Psoas muscle (tissue), 7 donors: ENCODE measurements at regions not wholly inside any gene's neighbourhood (a gene's known extent, or its start where the extent isn't known, plus 50 kb on each side); places are given as distances from the start of the nearest gene placed in this dataset.
A peak's percentile ranks its signal among the peaks of the same experiment; 100 is the strongest.

ENCODE experiments used
- ATAC-seq, 4 donors: fragments of 200-7000 bp; cut with Tn5 transposase; one replicate each; pipeline ENCODE4 v1.9.1; 2020; ENCODE audit warnings: moderate library complexity in 3 of 4, mild to moderate bottlenecking in 2 of 4
- DNase-seq, 2 donors: peaks; one replicate each; pipeline ENCODE4 v3.0.0-alpha.2; 2020
- H3K27ac ChIP-seq: fragments of 200-600 bp; one replicate; pipeline ENCODE4 v1.8.0; 2022
- H3K27me3 ChIP-seq, 3 donors: fragments of 200-600 bp in 1 of 3; one replicate each; pipeline versions ENCODE4 v1.6.1 to v1.8.0; 2013 to 2022; ENCODE audit warnings: low read length in 2 of 3, mild to moderate bottlenecking in 2 of 3, moderate library complexity in 1 of 3; ENCODE audit not compliant: insufficient read depth in 3 of 3
- H3K36me3 ChIP-seq, 2 donors: fragments of 200-600 bp in 1 of 2; one replicate each; pipeline versions ENCODE4 v1.6.1 to v1.8.0; 2013 to 2022; ENCODE audit warnings: low read depth in 1 of 2, mild to moderate bottlenecking in 1 of 2, moderate library complexity in 1 of 2; ENCODE audit not compliant: insufficient read depth in 1 of 2
- H3K4me1 ChIP-seq: fragments of 200-600 bp; one replicate; pipeline ENCODE4 v1.8.0; 2022
- H3K4me3 ChIP-seq: fragments of 200-600 bp; one replicate; pipeline ENCODE4 v1.8.0; 2022; ENCODE audit warnings: mild to moderate bottlenecking
- H3K9me3 ChIP-seq: fragments of 200-600 bp; one replicate; pipeline ENCODE4 v1.8.0; 2022
- CTCF ChIP-seq: fragments of 200-600 bp; IDR thresholded peaks from one replicate; pipeline ENCODE4 v1.8.0; 2022; ENCODE audit warnings: antibody characterized with exemption
- WGBS, 3 donors: extraction: QIAGEN DNeasy Blood & Tissue Kit; methylation state at CpG; one replicate each; pipeline versions ENCODE4 v1.1.6 to v1.1.7; 2013; 5-methylcytosine and 5-hydroxymethylcytosine counted together
- intact Hi-C, 2 donors: fragments of 100-400 bp; cut with DNase I; formaldehyde crosslinking; loops; one replicate each; pipeline versions ENCODE4 v1.11.0 to v1.14.2; 2022
- donor health status: healthy with polysubstance abuse.
- donor health status: DM: no; HTN: no; CAD: no; lungs with moderate emphysema.
- donor health status: Bipolar disorder and iron deficiency.
- donor health status: healthy.
- donor health status: DM: yes; HTN: yes; CAD: no.
- donor health status: DM: no; HTN: no; CAD: no.
- donor health status: DM: yes; HTN: yes; CAD: no.

GRCh38 chr14:81662570-81663197, 129.0 kb upstream of the SEL1L start:
- intact Hi-C loops, result no loop called here
- Histone ChIP-seq H3K27ac (no peak overlapping the region), H3K9me3 (no peaks in the 10 kb centered on the region), H3K4me3 (no peak overlapping the region), H3K4me1 (no peaks in the 10 kb centered on the region), H3K27me3 (no peaks in the 10 kb centered on the region), H3K36me3 (no peaks in the 10 kb centered on the region)
- DNase-seq (no peak), ATAC-seq (no peak)
- 52 to 62% (median 56%) methylated on average over 2 of the region's 2 CpGs for WGBS, 3 donors
- no peak for TF ChIP-seq CTCF

- WGBS, 3 donors, result 90 to 93% (median 91%) methylated on average over 25 to 32 of the region's 32 CpGs
- Histone ChIP-seq H3K27ac (no peak overlapping the region), H3K36me3 (no peaks in the 10 kb centered on the region), H3K27me3 (no peaks in the 10 kb centered on the region), H3K4me3 (no peak overlapping the region), H3K4me1 (no peaks in the 10 kb centered on the region), H3K9me3 (no peaks in the 10 kb centered on the region)
- ATAC-seq (no peak), DNase-seq (no peak)
- intact Hi-C loops, result no loop called here
- TF ChIP-seq CTCF, result no peak
These were observed 135.1 kb upstream of the SEL1L start for GRCh38 chr14:81668626-81669274.

- no peaks in the 10 kb centered on the region for H3K36me3 ChIP-seq
- H3K4me3 ChIP-seq, result no peak overlapping the region
- H3K9me3 ChIP-seq, result no peaks in the 10 kb centered on the region
- DNase-seq (no peak), ATAC-seq (no peak)
- no peak overlapping the region for H3K27ac ChIP-seq
- intact Hi-C loops, result no loop called here
- WGBS, 3 donors, result 94 to 96% (median 94%) methylated on average over 2 of the region's 2 CpGs
- H3K27me3 ChIP-seq, result no peaks in the 10 kb centered on the region
- no peaks in the 10 kb centered on the region for H3K4me1 ChIP-seq
- no peak for TF ChIP-seq CTCF
These were observed 135.7 kb upstream of the SEL1L start for GRCh38 chr14:81669308-81669707.

- DNase-seq (no peak), ATAC-seq (peak; percentile 66 to 79 (median 77))
- intact Hi-C loops, result no loop called here
- H3K9me3 ChIP-seq, result no peaks in the 10 kb centered on the region
- H3K4me1 ChIP-seq, result no peaks in the 10 kb centered on the region
- WGBS, 3 donors, result 44 to 46% (median 46%) methylated on average over 3 of the region's 3 CpGs
- H3K4me3 ChIP-seq, result no peak overlapping the region
- H3K36me3 ChIP-seq, result no peaks in the 10 kb centered on the region
- no peaks in the 10 kb centered on the region for H3K27me3 ChIP-seq
- no peak for TF ChIP-seq CTCF
- no peak overlapping the region for H3K27ac ChIP-seq
These were observed 140.3 kb upstream of the SEL1L start for GRCh38 chr14:81673930-81674329.

GRCh38 chr14:81676395-81676794, 142.7 kb upstream of the SEL1L start:
- no peak for DNase-seq
- intact Hi-C loops, result no loop called here
- Histone ChIP-seq H3K27ac (no peak overlapping the region), H3K9me3 (no peaks in the 10 kb centered on the region), H3K4me1 (no peaks in the 10 kb centered on the region), H3K4me3 (no peak overlapping the region), H3K27me3 (no peaks in the 10 kb centered on the region), H3K36me3 (no peaks in the 10 kb centered on the region)
- no peak for TF ChIP-seq CTCF
- no peak for ATAC-seq
- WGBS, 3 donors, result 82 to 87% (median 85%) methylated on average over 2 of the region's 2 CpGs
